ENCODE measurements at regions not wholly inside any gene's neighbourhood (a gene's known extent, or its start where the extent isn't known, plus 50 kb on each side); places are given as distances from the start of the nearest gene placed in this dataset.
"Not testable (repeated sequence)": the region's sequence is repeated elsewhere in the genome, so short reads cannot be mapped to it uniquely, and the experiment has no call there.

DNA sequence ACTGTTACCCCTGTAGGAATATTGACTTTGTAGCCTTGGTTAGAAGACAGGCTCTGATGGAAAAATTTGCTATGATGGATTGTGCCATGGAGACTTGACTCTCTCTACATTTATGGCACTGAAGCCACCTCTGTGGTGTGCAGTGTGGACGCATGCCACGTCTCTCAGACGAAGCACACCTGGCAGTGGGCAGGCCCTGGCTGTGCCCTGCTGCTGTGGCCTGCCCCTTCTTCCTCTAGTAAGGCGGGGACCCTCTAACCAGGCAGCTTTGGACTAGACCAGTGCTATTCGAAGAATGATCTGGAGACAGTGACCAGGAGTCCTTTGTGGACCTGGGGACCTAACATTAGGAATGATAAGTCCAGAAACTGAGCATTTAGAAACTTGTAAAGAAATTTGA, 773.5 kb upstream of the TPTE start:
- H3K27ac ChIP-seq (ENCODE audit: extremely low read depth, low read depth, low read length); in situ Hi-C loops (cut with MboI); H3K4me3 ChIP-seq; ATAC-seq; H3K79me2 ChIP-seq (ENCODE audit: control insufficient read depth, insufficient read depth, low read length); H3K9ac ChIP-seq (ENCODE audit: insufficient read depth in 1 of 2, low read depth in 2 of 2, low read length in 2 of 2); DNase-seq (ENCODE audit: extremely low read depth in 1 of 4, low spot score in 3 of 4); H3K4me2 ChIP-seq (ENCODE audit: insufficient read depth, low read length); H3K9me3 ChIP-seq (replicated peaks; ENCODE audit: control insufficient read depth, insufficient read depth, low read depth, low read length); intact Hi-C loops (cut with micrococcal nuclease); H3K9me1 ChIP-seq (ENCODE audit: control insufficient read depth, insufficient read depth, low read length); H3K36me3 ChIP-seq (ENCODE audit: control insufficient read depth, insufficient read depth, low read length); H2AFZ ChIP-seq (ENCODE audit: low read depth, low read length); H3K27me3 ChIP-seq (ENCODE audit: control insufficient read depth in 2 of 2, insufficient read depth in 2 of 2, low read length in 2 of 2); CTCF ChIA-PET (ENCODE audit: low intra/inter-chr PET ratio); H4K20me1 ChIP-seq (replicated peaks; ENCODE audit: control insufficient read depth, insufficient read depth, low read length); BruUV-seq (replicated peaks); FAIRE-seq; POLR2A ChIA-PET; H3K4me1 ChIP-seq (replicated peaks in 1 of 2; ENCODE audit: control insufficient read depth in 2 of 2, insufficient read depth in 2 of 2, low read length in 2 of 2): not testable (repeated sequence)
- WGBS (ENCODE audit: insufficient coverage, low coverage, missing lambda C conversion rate): 0% methylated on average over 5 of the region's 5 CpGs

DNA sequence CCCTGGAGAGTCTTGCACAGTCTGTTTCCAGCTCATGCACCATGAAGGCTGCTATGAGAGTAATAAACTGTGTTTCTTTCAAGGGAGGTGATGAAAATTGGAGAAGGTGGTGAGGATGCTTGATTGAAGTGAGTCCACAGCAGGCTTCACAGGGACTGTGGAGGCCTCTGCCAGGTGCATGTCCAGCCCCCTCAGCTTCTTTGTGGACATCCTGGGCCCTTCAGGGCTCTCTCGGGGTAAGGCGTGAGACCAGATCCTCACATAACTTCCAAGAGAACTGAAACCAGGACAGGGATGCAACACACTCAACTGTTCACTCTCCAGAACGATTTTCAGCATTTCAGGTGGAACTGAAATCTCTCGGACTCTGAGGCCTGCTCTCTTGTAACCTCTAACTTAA, 772.9 kb upstream of the TPTE start:
- FAIRE-seq; H4K20me1 ChIP-seq (replicated peaks; ENCODE audit: control insufficient read depth, insufficient read depth, low read length); H3K79me2 ChIP-seq (ENCODE audit: control insufficient read depth, insufficient read depth, low read length); intact Hi-C loops (cut with micrococcal nuclease); H3K9me3 ChIP-seq (replicated peaks; ENCODE audit: control insufficient read depth, insufficient read depth, low read depth, low read length); BruUV-seq (replicated peaks); H3K9me1 ChIP-seq (ENCODE audit: control insufficient read depth, insufficient read depth, low read length); H3K36me3 ChIP-seq (ENCODE audit: control insufficient read depth, insufficient read depth, low read length); H2AFZ ChIP-seq (ENCODE audit: low read depth, low read length); H3K27ac ChIP-seq (ENCODE audit: extremely low read depth, low read depth, low read length); H3K4me2 ChIP-seq (ENCODE audit: insufficient read depth, low read length); POLR2A ChIA-PET; H3K9ac ChIP-seq (ENCODE audit: insufficient read depth in 1 of 2, low read depth in 2 of 2, low read length in 2 of 2); DNase-seq (ENCODE audit: extremely low read depth in 1 of 4, low spot score in 3 of 4); H3K4me1 ChIP-seq (replicated peaks in 1 of 2; ENCODE audit: control insufficient read depth in 2 of 2, insufficient read depth in 2 of 2, low read length in 2 of 2); in situ Hi-C loops (cut with MboI); CTCF ChIA-PET (ENCODE audit: low intra/inter-chr PET ratio); ATAC-seq; H3K27me3 ChIP-seq (ENCODE audit: control insufficient read depth in 2 of 2, insufficient read depth in 2 of 2, low read length in 2 of 2); H3K4me3 ChIP-seq: not testable (repeated sequence)
- 0% methylated on average over 4 of the region's 4 CpGs for WGBS (ENCODE audit: insufficient coverage, low coverage, missing lambda C conversion rate)

DNA sequence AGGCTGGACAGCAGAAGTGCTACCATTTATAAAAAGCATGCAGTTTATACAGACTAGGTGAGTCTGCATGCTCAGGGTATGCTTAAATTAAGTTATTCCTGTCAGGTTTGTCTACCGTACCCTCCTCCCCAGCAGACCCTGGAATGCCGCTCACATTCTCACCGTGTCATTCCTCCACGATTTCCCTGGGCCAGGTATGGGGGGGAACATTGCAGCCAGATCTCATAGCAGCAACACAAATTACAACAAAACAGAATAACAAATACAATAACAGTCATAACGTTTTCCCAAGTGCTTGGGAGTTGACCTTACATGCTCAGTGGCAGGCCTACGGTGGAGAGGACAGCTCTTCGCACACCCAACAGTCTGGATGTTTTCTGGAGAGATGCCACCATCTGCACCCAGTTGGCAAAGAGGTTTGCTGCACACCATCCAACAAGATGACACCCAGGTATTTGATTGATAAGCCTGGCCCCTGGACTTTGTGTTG, 771.6 kb upstream of the TPTE start:
- FAIRE-seq; CTCF ChIA-PET (ENCODE audit: low intra/inter-chr PET ratio); H3K27ac ChIP-seq (ENCODE audit: extremely low read depth, low read depth, low read length); H3K4me2 ChIP-seq (ENCODE audit: insufficient read depth, low read length); H3K36me3 ChIP-seq (ENCODE audit: control insufficient read depth, insufficient read depth, low read length); in situ Hi-C loops (cut with MboI); ATAC-seq; H3K79me2 ChIP-seq (ENCODE audit: control insufficient read depth, insufficient read depth, low read length); H3K4me1 ChIP-seq (replicated peaks in 1 of 2; ENCODE audit: control insufficient read depth in 2 of 2, insufficient read depth in 2 of 2, low read length in 2 of 2); intact Hi-C loops (cut with micrococcal nuclease); POLR2A ChIA-PET; DNase-seq (ENCODE audit: extremely low read depth in 1 of 4, low spot score in 3 of 4); H3K4me3 ChIP-seq; H3K9me3 ChIP-seq (replicated peaks; ENCODE audit: control insufficient read depth, insufficient read depth, low read depth, low read length); H3K9me1 ChIP-seq (ENCODE audit: control insufficient read depth, insufficient read depth, low read length); BruUV-seq (replicated peaks); H2AFZ ChIP-seq (ENCODE audit: low read depth, low read length); H3K9ac ChIP-seq (ENCODE audit: insufficient read depth in 1 of 2, low read depth in 2 of 2, low read length in 2 of 2); H3K27me3 ChIP-seq (ENCODE audit: control insufficient read depth in 2 of 2, insufficient read depth in 2 of 2, low read length in 2 of 2); H4K20me1 ChIP-seq (replicated peaks; ENCODE audit: control insufficient read depth, insufficient read depth, low read length): not testable (repeated sequence)
- WGBS (ENCODE audit: insufficient coverage, low coverage, missing lambda C conversion rate): under 1% methylated on average over 7 of the region's 7 CpGs
